Stimulated activated CD8-positive, alpha-beta memory T cell treated with anti-CD3 and anti-CD28 coated beads, Interleukin-12 subunit alpha, Interleukin-12 subunit beta, amount 100 ng/mL, for 24 hours (primary cell): ENCODE measurements at regions not wholly inside any gene's neighbourhood (a gene's known extent, or its start where the extent isn't known, plus 50 kb on each side); places are given as distances from the start of the nearest gene placed in this dataset.

ENCODE experiments used
- DNase-seq: peaks from one replicate; pipeline ENCODE4 v3.0.0-alpha.2; 2020; ENCODE audit errors: extremely low read depth

- no peak for DNase-seq
Observed at GRCh38 chr10:6774406-6774805, 194.3 kb upstream of the PRKCQ start.

- DNase-seq: no peak
Observed at GRCh38 chr10:6771331-6771730, 191.3 kb upstream of the PRKCQ start.

- DNase-seq: no peak
Observed at GRCh38 chr10:6770846-6771245, 190.8 kb upstream of the PRKCQ start.

GRCh38 chr10:6769704-6770417 is 189.8 kb upstream of the PRKCQ start:
- no peak for DNase-seq

GRCh38 chr10:6766131-6766801 is 186.2 kb upstream of the PRKCQ start:
- no peak for DNase-seq

- no peak for DNase-seq
Observed at GRCh38 chr10:6763423-6763822, 183.3 kb upstream of the PRKCQ start.

GRCh38 chr10:6763001-6763400 is 182.9 kb upstream of the PRKCQ start:
- no peak for DNase-seq

GRCh38 chr10:6759961-6760360 is 179.9 kb upstream of the PRKCQ start:
- DNase-seq: no peak

- DNase-seq: no peak
Observed at GRCh38 chr10:6757158-6757557, 177.1 kb upstream of the PRKCQ start.

GRCh38 chr10:6756716-6757115 is 176.6 kb upstream of the PRKCQ start:
- no peak for DNase-seq

- no peak for DNase-seq
Observed at GRCh38 chr10:6755781-6756460, 175.8 kb upstream of the PRKCQ start.

GRCh38 chr10:6753644-6754043 is 173.6 kb upstream of the PRKCQ start:
- no peak for DNase-seq

GRCh38 chr10:6751363-6751762 is 171.3 kb upstream of the PRKCQ start:
- no peak for DNase-seq

- DNase-seq: no peak
Observed at GRCh38 chr10:6748981-6749635, 169.0 kb upstream of the PRKCQ start.

- DNase-seq: no peak
Observed at GRCh38 chr10:6748029-6748428, 168.0 kb upstream of the PRKCQ start.

GRCh38 chr10:6746782-6747181 is 166.7 kb upstream of the PRKCQ start:
- no peak for DNase-seq

- DNase-seq: no peak
Observed at GRCh38 chr10:6743291-6743849, 163.3 kb upstream of the PRKCQ start.

GRCh38 chr10:6741541-6741941 is 161.5 kb upstream of the PRKCQ start:
- no peak for DNase-seq

GRCh38 chr10:6739530-6740174 is 159.6 kb upstream of the PRKCQ start:
- DNase-seq: no peak

- DNase-seq: no peak
Observed at GRCh38 chr10:6738112-6738768, 158.2 kb upstream of the PRKCQ start.

- DNase-seq: no peak
Observed at GRCh38 chr10:6737758-6738111, 157.7 kb upstream of the PRKCQ start.
